Spleen (tissue), 11 donors: ENCODE measurements at regions not wholly inside any gene's neighbourhood (a gene's known extent, or its start where the extent isn't known, plus 50 kb on each side); places are given as distances from the start of the nearest gene placed in this dataset.

ENCODE experiments used
- DNase-seq: peaks from one replicate; pipeline ENCODE4 v3.0.0-alpha.2; 2020
- H3K27ac ChIP-seq, 8 donors: fragments of 200-600 bp; sonication (generic) in 7 of 8; 1 replicate in 4 of 8; 2 replicates in 4 of 8; pipeline versions ENCODE4 v1.5.0 to v1.8.0; 2016 to 2021; ENCODE audit warnings: inconsistent platforms in 4 of 8, mild to moderate bottlenecking in 4 of 8, moderate library complexity in 1 of 8
- H3K27me3 ChIP-seq, 7 donors: fragments of 200-600 bp; sonication (generic) in 6 of 7; replicated peaks in 1 of 7; 1 replicate in 4 of 7; 2 replicates in 3 of 7; pipeline versions ENCODE4 v1.5.0 to v1.8.0; 2016 to 2021; ENCODE audit warnings: inconsistent platforms in 3 of 7, mild to moderate bottlenecking in 1 of 7
- H3K36me3 ChIP-seq, 6 donors: fragments of 200-600 bp; sonication (generic) in 5 of 6; 1 replicate in 4 of 6; 2 replicates in 2 of 6; pipeline versions ENCODE4 v1.5.0 to v1.8.0; 2016 to 2021; ENCODE audit warnings: inconsistent platforms in 2 of 6
- H3K4me1 ChIP-seq, 6 donors: fragments of 200-600 bp; sonication (generic) in 5 of 6; 1 replicate in 3 of 6; 2 replicates in 3 of 6; pipeline versions ENCODE4 v1.5.0 to v1.8.0; 2016 to 2021; ENCODE audit warnings: inconsistent platforms in 3 of 6
- H3K4me3 ChIP-seq, 8 donors: fragments of 200-600 bp; sonication (generic) in 7 of 8; 1 replicate in 4 of 8; 2 replicates in 4 of 8; pipeline versions ENCODE4 v1.5.0 to v1.8.0; 2016 to 2021; ENCODE audit warnings: inconsistent platforms in 4 of 8, mild to moderate bottlenecking in 4 of 8, moderate library complexity in 2 of 8
- H3K9me3 ChIP-seq, 8 donors: fragments of 200-600 bp; sonication (generic) in 7 of 8; 1 replicate in 4 of 8; 2 replicates in 4 of 8; pipeline versions ENCODE4 v1.5.0 to v1.8.0; 2016 to 2021; ENCODE audit warnings: inconsistent platforms in 4 of 8
- POLR2A ChIP-seq, 3 donors: fragments of 450-650 bp; IDR thresholded peaks; one replicate each; pipeline ENCODE4 v1.5.1; 2017; ENCODE audit warnings: antibody characterized with exemption in 3 of 3, mild to moderate bottlenecking in 1 of 3
- POLR2AphosphoS5 ChIP-seq, 3 donors: sonication (generic); formaldehyde crosslinking; IDR thresholded peaks; one replicate each; pipeline ENCODE4 v1.5.1; 2017; ENCODE audit warnings: antibody characterized with exemption in 3 of 3
- WGBS, 5 donors: extraction: QIAGEN DNeasy Blood & Tissue Kit in 3 of 5; methylation state at CpG; one replicate each; pipeline versions ENCODE4 v1.1.5 to v1.1.7; 2013 to 2018; 5-methylcytosine and 5-hydroxymethylcytosine counted together
- intact Hi-C: fragments of 100-400 bp; cut with DNase I; formaldehyde crosslinking; loops from one replicate; pipeline ENCODE4 v1.15.0; 2023; ENCODE audit warnings: low total_unique reads
- TF ChIP-seq, protein P1 (sequence below), 11 experiments: fragments of 200-600 bp in 7 of 11; fragments of 450-650 bp in 4 of 11; sonication (generic) in 4 of 11; IDR thresholded peaks in 8 of 11; conservative IDR thresholded peaks in 3 of 11; 1 replicate in 7 of 11; 2 replicates in 4 of 11; pipeline versions ENCODE4 v1.4.0 to v1.8.0; 2016 to 2021; ENCODE audit warnings: antibody characterized with exemption in 11 of 11, inconsistent platforms in 4 of 11, mild to moderate bottlenecking in 1 of 11
- donor health status: healthy with polysubstance abuse.
- donor health status: DM: no; HTN: no; CAD: no; lungs with moderate emphysema.
- donor health status: DM: no; HTN: no; CAD: no.
- donor health status: Bipolar disorder and iron deficiency.
- donor health status: healthy.
- donor health status: DM: no; HTN: no; CAD: no.
- donor health status: DM: yes; HTN: yes; CAD: no.

DNA sequence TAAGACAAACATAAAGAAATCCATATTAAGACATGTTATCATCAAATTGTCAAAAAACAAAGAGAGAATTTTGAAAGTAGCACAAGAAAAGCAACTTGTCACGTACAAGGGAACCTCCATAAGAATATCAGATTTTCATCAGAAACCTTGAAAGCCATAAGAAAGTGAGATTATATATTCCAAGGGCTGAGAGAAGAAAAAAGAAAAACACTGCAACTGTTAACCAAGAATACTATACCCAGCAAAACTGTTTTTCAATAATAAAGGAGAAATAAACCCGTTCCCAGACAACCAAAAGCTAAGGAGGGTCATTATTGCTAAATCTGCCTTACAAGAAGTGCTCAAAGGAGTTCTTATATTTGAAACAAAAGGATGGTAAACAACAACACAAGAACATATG is 94.7 kb upstream of the TSPAN8 start:
- TF ChIP-seq, protein P1, sequence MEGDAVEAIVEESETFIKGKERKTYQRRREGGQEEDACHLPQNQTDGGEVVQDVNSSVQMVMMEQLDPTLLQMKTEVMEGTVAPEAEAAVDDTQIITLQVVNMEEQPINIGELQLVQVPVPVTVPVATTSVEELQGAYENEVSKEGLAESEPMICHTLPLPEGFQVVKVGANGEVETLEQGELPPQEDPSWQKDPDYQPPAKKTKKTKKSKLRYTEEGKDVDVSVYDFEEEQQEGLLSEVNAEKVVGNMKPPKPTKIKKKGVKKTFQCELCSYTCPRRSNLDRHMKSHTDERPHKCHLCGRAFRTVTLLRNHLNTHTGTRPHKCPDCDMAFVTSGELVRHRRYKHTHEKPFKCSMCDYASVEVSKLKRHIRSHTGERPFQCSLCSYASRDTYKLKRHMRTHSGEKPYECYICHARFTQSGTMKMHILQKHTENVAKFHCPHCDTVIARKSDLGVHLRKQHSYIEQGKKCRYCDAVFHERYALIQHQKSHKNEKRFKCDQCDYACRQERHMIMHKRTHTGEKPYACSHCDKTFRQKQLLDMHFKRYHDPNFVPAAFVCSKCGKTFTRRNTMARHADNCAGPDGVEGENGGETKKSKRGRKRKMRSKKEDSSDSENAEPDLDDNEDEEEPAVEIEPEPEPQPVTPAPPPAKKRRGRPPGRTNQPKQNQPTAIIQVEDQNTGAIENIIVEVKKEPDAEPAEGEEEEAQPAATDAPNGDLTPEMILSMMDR (IDR thresholded peaks at IDR 0.05 in 8 of 11, conservative IDR thresholded peaks at IDR 0.05 in 3 of 11) = no peak
- TF ChIP-seq POLR2AphosphoS5 (IDR thresholded peaks at IDR 0.05) = no peak
- TF ChIP-seq POLR2A (IDR thresholded peaks at IDR 0.05) = no peak
- Histone ChIP-seq H3K4me3 (no peak overlapping the region), H3K27ac (no peak overlapping the region), H3K4me1 (no peaks in the 10 kb centered on the region), H3K9me3 (peaks cover 0 to 58% (median 44%) of the 10 kb centered on the region in 8 donors), H3K27me3 (no peaks in the 10 kb centered on the region), H3K36me3 (no peaks in the 10 kb centered on the region)
- no peak for DNase-seq
- WGBS, 5 donors = 66 to 83% (median 74%) methylated on average over 2 of the region's 2 CpGs
- intact Hi-C loops = no loop called here

GRCh38 chr12:71250166-71250565 is 92.4 kb upstream of the TSPAN8 start:
- no peaks in the 10 kb centered on the region for H3K27me3 ChIP-seq
- TF ChIP-seq POLR2AphosphoS5 (IDR thresholded peaks at IDR 0.05) (no peak), POLR2A (IDR thresholded peaks at IDR 0.05) (no peak)
- TF ChIP-seq, protein P1 (IDR thresholded peaks at IDR 0.05 in 8 of 11, conservative IDR thresholded peaks at IDR 0.05 in 3 of 11) = no peak
- H3K4me3 ChIP-seq = no peak overlapping the region
- DNase-seq = no peak
- WGBS, 5 donors = 61 to 76% (median 73%) methylated on average over 4 of the region's 4 CpGs
- intact Hi-C loops = no loop called here
- peaks cover 0 to 58% (median 45%) of the 10 kb centered on the region in 8 donors for H3K9me3 ChIP-seq
- H3K36me3 ChIP-seq = no peaks in the 10 kb centered on the region
- no peak overlapping the region for H3K27ac ChIP-seq
- H3K4me1 ChIP-seq = no peaks in the 10 kb centered on the region

- Histone ChIP-seq H3K4me3 (no peak overlapping the region), H3K4me1 (no peaks in the 10 kb centered on the region), H3K36me3 (no peaks in the 10 kb centered on the region), H3K9me3 (peaks cover 0 to 8% (median 4%) of the 10 kb centered on the region in 8 donors), H3K27me3 (no peaks in the 10 kb centered on the region), H3K27ac (no peak overlapping the region)
- no peak for DNase-seq
- TF ChIP-seq POLR2A (IDR thresholded peaks at IDR 0.05) (no peak), POLR2AphosphoS5 (IDR thresholded peaks at IDR 0.05) (no peak)
- TF ChIP-seq, protein P1 (IDR thresholded peaks at IDR 0.05 in 8 of 11, conservative IDR thresholded peaks at IDR 0.05 in 3 of 11) = no peak
- WGBS, 5 donors = 64 to 83% (median 67%) methylated on average over 1 of the region's 1 CpG
- intact Hi-C loops = no loop called here
These were observed 85.6 kb upstream of the TSPAN8 start for GRCh38 chr12:71243370-71243769.

DNA sequence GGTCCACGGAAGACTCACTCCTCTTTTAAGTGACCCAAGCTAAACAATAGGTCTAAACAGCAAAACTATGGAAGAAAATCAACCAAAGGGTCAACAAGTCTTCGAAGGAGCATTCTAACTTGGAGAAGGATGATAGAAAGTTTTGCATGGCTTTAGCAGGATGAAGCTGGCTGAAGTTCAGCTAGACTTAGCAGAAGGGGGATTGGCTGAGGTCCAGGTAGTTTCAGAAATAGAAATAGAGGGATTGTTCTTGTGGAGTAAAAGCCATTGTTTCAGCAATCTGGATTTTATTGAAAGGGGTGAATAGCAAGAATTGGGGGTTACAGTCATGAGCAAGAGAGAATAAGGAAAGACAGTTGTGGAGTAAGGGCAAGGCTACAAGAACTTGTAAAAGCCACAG is 84.7 kb upstream of the TSPAN8 start:
- no peaks in the 10 kb centered on the region for H3K36me3 ChIP-seq
- no peak overlapping the region for H3K4me3 ChIP-seq
- 59 to 73% (median 66%) methylated on average over 2 of the region's 2 CpGs for WGBS, 5 donors
- peaks cover 0 to 5% (median 0%) of the 10 kb centered on the region in 8 donors for H3K9me3 ChIP-seq
- no peaks in the 10 kb centered on the region for H3K4me1 ChIP-seq
- intact Hi-C loops = no loop called here
- no peak for DNase-seq
- TF ChIP-seq, protein P1 (IDR thresholded peaks at IDR 0.05 in 8 of 11, conservative IDR thresholded peaks at IDR 0.05 in 3 of 11) = no peak
- TF ChIP-seq POLR2A (IDR thresholded peaks at IDR 0.05) (no peak), POLR2AphosphoS5 (IDR thresholded peaks at IDR 0.05) (no peak)
- H3K27ac ChIP-seq = no peak overlapping the region
- no peaks in the 10 kb centered on the region for H3K27me3 ChIP-seq
